Esophagus muscularis mucosa (tissue), 3 donors: ENCODE measurements at regions not wholly inside any gene's neighbourhood (a gene's known extent, or its start where the extent isn't known, plus 50 kb on each side); places are given as distances from the start of the nearest gene placed in this dataset.

Experiments used
- POLR2A ChIP-seq: fragments of 450-650 bp; IDR thresholded peaks from one replicate; pipeline ENCODE4 v1.6.1; 2017; ENCODE audit warnings: antibody characterized with exemption, moderate library complexity, mild to moderate bottlenecking, low read depth
- TF ChIP-seq, protein P1 (sequence below), 3 experiments: fragments of 200-600 bp in 2 of 3; fragments of 450-650 bp in 1 of 3; sonication (generic) in 2 of 3; IDR thresholded peaks; one replicate each; pipeline ENCODE4 v1.5.1; 2017 to 2019; ENCODE audit warnings: antibody characterized with exemption in 3 of 3, mild to moderate bottlenecking in 2 of 3, moderate library complexity in 1 of 3

DNA sequence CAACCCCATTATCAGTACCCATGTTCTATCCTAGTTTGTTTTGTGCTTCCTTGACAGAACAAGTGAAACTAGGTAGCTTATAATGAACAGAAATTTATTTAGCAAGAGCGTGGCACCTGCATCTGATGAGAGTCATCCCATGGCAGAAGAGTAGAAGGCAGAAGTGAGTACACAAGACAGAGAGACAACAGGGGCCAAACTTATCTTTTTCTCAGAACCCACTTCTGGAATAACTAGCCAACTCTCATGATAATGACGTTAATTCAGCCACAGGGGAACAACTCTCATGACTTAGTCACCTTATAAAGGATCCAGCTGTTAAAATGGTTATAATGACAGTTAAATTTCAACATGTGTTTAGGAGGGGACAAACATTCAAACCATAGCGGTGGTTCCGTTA lies 644.9 kb downstream of the TECRL start:
- TF ChIP-seq, protein P1, sequence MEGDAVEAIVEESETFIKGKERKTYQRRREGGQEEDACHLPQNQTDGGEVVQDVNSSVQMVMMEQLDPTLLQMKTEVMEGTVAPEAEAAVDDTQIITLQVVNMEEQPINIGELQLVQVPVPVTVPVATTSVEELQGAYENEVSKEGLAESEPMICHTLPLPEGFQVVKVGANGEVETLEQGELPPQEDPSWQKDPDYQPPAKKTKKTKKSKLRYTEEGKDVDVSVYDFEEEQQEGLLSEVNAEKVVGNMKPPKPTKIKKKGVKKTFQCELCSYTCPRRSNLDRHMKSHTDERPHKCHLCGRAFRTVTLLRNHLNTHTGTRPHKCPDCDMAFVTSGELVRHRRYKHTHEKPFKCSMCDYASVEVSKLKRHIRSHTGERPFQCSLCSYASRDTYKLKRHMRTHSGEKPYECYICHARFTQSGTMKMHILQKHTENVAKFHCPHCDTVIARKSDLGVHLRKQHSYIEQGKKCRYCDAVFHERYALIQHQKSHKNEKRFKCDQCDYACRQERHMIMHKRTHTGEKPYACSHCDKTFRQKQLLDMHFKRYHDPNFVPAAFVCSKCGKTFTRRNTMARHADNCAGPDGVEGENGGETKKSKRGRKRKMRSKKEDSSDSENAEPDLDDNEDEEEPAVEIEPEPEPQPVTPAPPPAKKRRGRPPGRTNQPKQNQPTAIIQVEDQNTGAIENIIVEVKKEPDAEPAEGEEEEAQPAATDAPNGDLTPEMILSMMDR (IDR thresholded peaks at IDR 0.05), result no peak
- TF ChIP-seq POLR2A, result no peak
